ENCODE measurements at regions not wholly inside any gene's neighbourhood (a gene's known extent, or its start where the extent isn't known, plus 50 kb on each side); places are given as distances from the start of the nearest gene placed in this dataset.

- no peak for TF ChIP-seq EZH2 (IDR thresholded peaks at IDR 0.05; ENCODE audit: borderline replicate concordance, insufficient read depth, low read depth, low read length, poor library complexity, severe bottlenecking)
- no peak for TF ChIP-seq CTCF (IDR thresholded peaks at IDR 0.05)
These were observed 156.9 kb upstream of the RHOBTB1 start for GRCh38 chr10:61100887-61101286.

All from B cell (primary cell).